B cell (primary cell): ENCODE measurements at regions not wholly inside any gene's neighbourhood (a gene's known extent, or its start where the extent isn't known, plus 50 kb on each side); places are given as distances from the start of the nearest gene placed in this dataset.

ENCODE experiments used
- ATAC-seq: fragments of 200-7000 bp; cut with Tn5 transposase; one replicate; pipeline ENCODE4 v1.10.0; 2021; ENCODE audit warnings: low read depth, mild to moderate bottlenecking, moderate number of reproducible peaks, moderate library complexity
- CTCF ChIA-PET: fragments of 350-600 bp; sonication (Branson Sonifier 250); formaldehyde crosslinking; loops from one replicate; lab custom pipeline; 2021; ENCODE audit warnings: antibody characterized with exemption, inconsistent platforms; lab: Charles Lee
- POLR2A ChIA-PET: fragments of 350-600 bp; sonication (Branson Sonifier 250); formaldehyde crosslinking; loops from one replicate; lab custom pipeline; 2021; ENCODE audit warnings: antibody characterized with exemption; lab: Charles Lee
- DNase-seq: peaks from one replicate; pipeline ENCODE4 v3.0.0; 2013
- H2AFZ ChIP-seq: 2 replicates; pipeline ENCODE4 v1.6.1; 2012; ENCODE audit warnings: mild to moderate bottlenecking, low read depth, low read length; ENCODE audit not compliant: insufficient read depth, poor library complexity, severe bottlenecking
- H3K27ac ChIP-seq, 2 donors: 1 replicate in 1 of 2; 2 replicates in 1 of 2; pipeline ENCODE4 v1.5.1; 2012 to 2013; ENCODE audit warnings: low read length in 2 of 2, mild to moderate bottlenecking in 2 of 2, moderate library complexity in 1 of 2
- H3K27me3 ChIP-seq, 4 experiments: fragments of 200-600 bp in 1 of 4; sonication (generic) in 1 of 4; replicated peaks in 1 of 4; 1 replicate in 2 of 4; 2 replicates in 2 of 4; pipeline versions ENCODE4 v1.6.1 to v1.7.0; 2013 to 2016; ENCODE audit warnings: low read length in 3 of 4, mild to moderate bottlenecking in 2 of 4, mixed read lengths in 1 of 4, moderate library complexity in 1 of 4; ENCODE audit not compliant: insufficient read depth in 4 of 4, control insufficient read depth in 3 of 4; ENCODE audit errors: control extremely low read depth in 1 of 4
- H3K36me3 ChIP-seq, 2 experiments: replicated peaks in 1 of 2; 1 replicate in 1 of 2; 2 replicates in 1 of 2; pipeline versions ENCODE4 v1.6.1 to v1.7.1; 2013; ENCODE audit warnings: low read length in 1 of 2; ENCODE audit not compliant: insufficient read depth in 2 of 2, control insufficient read depth in 1 of 2; ENCODE audit errors: control extremely low read depth in 1 of 2, extremely low read depth in 1 of 2
- H3K4me1 ChIP-seq, 2 donors: fragments of 200-600 bp in 1 of 2; sonication (generic) in 1 of 2; 1 replicate in 1 of 2; 2 replicates in 1 of 2; pipeline versions ENCODE4 v1.5.1 to v1.6.1; 2013 to 2017; ENCODE audit warnings: low read length in 2 of 2; ENCODE audit not compliant: control insufficient read depth in 2 of 2, insufficient read depth in 2 of 2
- H3K4me2 ChIP-seq: replicated peaks from 2 replicates; pipeline ENCODE3; 2012; ENCODE audit warnings: mild to moderate bottlenecking, low read depth, low read length; ENCODE audit not compliant: poor library complexity, severe bottlenecking
- H3K4me3 ChIP-seq, 5 experiments: fragments of 200-600 bp in 1 of 5; sonication (generic) in 1 of 5; 1 replicate in 3 of 5; 2 replicates in 2 of 5; pipeline versions ENCODE4 v1.5.1 to v1.7.0; 2011 to 2016; ENCODE audit warnings: low read length in 4 of 5, mild to moderate bottlenecking in 4 of 5, low read depth in 2 of 5, control low read depth in 1 of 5, moderate library complexity in 1 of 5; ENCODE audit not compliant: insufficient read depth in 1 of 5; ENCODE audit errors: control extremely low read depth in 1 of 5, extremely low read depth in 1 of 5
- H3K79me2 ChIP-seq: fragments of 200-600 bp; sonication (generic); one replicate; pipeline ENCODE4 v1.6.0; 2016; ENCODE audit warnings: low read length; ENCODE audit not compliant: control insufficient read depth, insufficient read depth
- H3K9ac ChIP-seq: fragments of 200-600 bp; sonication (generic); 2 replicates; pipeline ENCODE4 v1.6.1; 2017; ENCODE audit warnings: mild to moderate bottlenecking, low read length, moderate library complexity
- H3K9me3 ChIP-seq, 3 donors: one replicate each; pipeline versions ENCODE4 v1.6.1 to v1.7.1; 2013; ENCODE audit warnings: low read length in 2 of 3; ENCODE audit not compliant: control insufficient read depth in 2 of 3, insufficient read depth in 1 of 3; ENCODE audit errors: control extremely low read depth in 1 of 3
- H4K20me1 ChIP-seq: 2 replicates; pipeline ENCODE4 v1.6.0; 2012; ENCODE audit warnings: mild to moderate bottlenecking, low read length; ENCODE audit not compliant: insufficient read depth, control insufficient read depth, poor library complexity, severe bottlenecking
- H3K27ac Mint-ChIP-seq: one replicate; pipeline ENCODE4 v1.8.0; 2021; ENCODE audit warnings: mixed read lengths
- H3K27me3 Mint-ChIP-seq: one replicate; pipeline ENCODE4 v1.8.0; 2021; ENCODE audit warnings: mixed read lengths
- H3K4me1 Mint-ChIP-seq: one replicate; pipeline ENCODE4 v1.8.0; 2021; ENCODE audit warnings: mixed read lengths
- H3K4me3 Mint-ChIP-seq: one replicate; pipeline ENCODE4 v1.8.0; 2021; ENCODE audit warnings: mixed read lengths
- H3K9me3 Mint-ChIP-seq: one replicate; pipeline ENCODE4 v1.8.0; 2022; ENCODE audit warnings: mixed read lengths; ENCODE audit not compliant: insufficient read depth
- CTCF ChIP-seq: fragments of 200-600 bp; IDR thresholded peaks from one replicate; pipeline ENCODE4 v1.8.0; 2022; ENCODE audit warnings: antibody characterized with exemption, mild to moderate bottlenecking
- EZH2 ChIP-seq: IDR thresholded peaks from 2 replicates; pipeline ENCODE4 v1.6.1; 2012; ENCODE audit warnings: borderline replicate concordance, low read depth, mild to moderate bottlenecking, moderate library complexity, low read length; ENCODE audit not compliant: insufficient read depth, poor library complexity, severe bottlenecking
- WGBS: methylation state at CpG from one replicate; pipeline ENCODE4 v1.1.5; 2013; ENCODE audit warnings: missing lambda C conversion rate; ENCODE audit not compliant: insufficient coverage; 5-methylcytosine and 5-hydroxymethylcytosine counted together
- intact Hi-C: fragments of 100-400 bp; cut with micrococcal nuclease; formaldehyde crosslinking; loops from one replicate; pipeline ENCODE4 v1.10.0; 2022

DNA sequence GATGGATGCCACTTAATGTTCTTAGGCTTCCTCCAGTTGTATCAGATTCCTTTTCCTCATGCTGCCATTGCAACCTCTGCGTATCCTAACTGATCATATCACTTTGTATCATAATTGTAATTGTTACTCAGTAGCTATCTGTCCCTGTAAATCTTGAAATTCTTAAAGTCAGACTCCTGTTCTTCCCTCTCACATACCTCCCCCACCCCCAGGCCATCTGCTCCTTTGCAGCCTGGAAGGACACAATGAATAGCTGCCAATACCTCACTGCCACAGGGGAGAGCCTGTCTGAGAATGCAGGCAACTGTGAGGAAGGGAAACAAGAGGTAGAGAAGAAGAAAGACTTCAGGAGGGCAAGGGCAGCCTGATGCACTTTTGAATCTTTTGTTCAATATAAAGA, 228.5 kb downstream of the ENC1 start:
- no peaks in the 10 kb centered on the region for H3K9me3 ChIP-seq
- H3K36me3 ChIP-seq = no peaks in the 10 kb centered on the region
- H2AFZ ChIP-seq = no peak overlapping the region
- H3K27me3 ChIP-seq = peaks cover 0 to 4% (median 0%) of the 10 kb centered on the region in 4 experiments
- no peak overlapping the region for H3K4me2 ChIP-seq
- no peaks in the 10 kb centered on the region for H3K4me1 ChIP-seq
- H3K79me2 ChIP-seq = no peaks in the 10 kb centered on the region
- no peaks in the 10 kb centered on the region for H3K4me1 Mint-ChIP-seq
- no peak overlapping the region for H3K27ac ChIP-seq
- no peak overlapping the region for H3K4me3 ChIP-seq
- intact Hi-C loops = no loop called here
- H3K9me3 Mint-ChIP-seq = no peaks in the 10 kb centered on the region
- H4K20me1 ChIP-seq = no peaks in the 10 kb centered on the region
- POLR2A ChIA-PET = no interaction called here
- DNase-seq = no peak
- no peak overlapping the region for H3K9ac ChIP-seq
- H3K4me3 Mint-ChIP-seq = no peak overlapping the region
- CTCF ChIA-PET = no interaction called here
- no peak overlapping the region for H3K27ac Mint-ChIP-seq
- no peak for ATAC-seq
- peaks cover 29% of the 10 kb centered on the region for H3K27me3 Mint-ChIP-seq
- TF ChIP-seq CTCF = no peak
- TF ChIP-seq EZH2 = no peak
- WGBS = no CpG with 5 or more reads among the region's 1 CpG

DNA sequence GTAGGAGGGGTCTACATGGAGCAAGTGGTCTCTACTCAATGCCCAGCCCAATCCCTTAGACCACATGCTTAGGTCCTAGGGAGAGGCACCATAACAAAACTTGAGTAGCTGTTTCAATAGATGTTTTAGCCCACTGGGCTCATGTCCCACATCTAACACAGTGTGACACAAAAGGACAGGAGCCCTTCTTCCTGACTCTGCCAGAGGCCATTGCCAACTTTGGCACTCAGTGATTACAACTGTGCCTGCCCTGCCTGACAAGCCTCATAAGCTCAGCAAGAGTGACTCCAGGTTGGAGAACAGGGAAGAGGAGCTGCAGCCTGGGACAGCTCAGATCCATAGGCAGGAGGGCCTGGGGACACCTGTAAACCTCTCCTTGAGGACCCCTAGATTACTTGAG, 230.8 kb downstream of the ENC1 start:
- no peak overlapping the region for H3K4me3 ChIP-seq
- ChIA-PET POLR2A (no interaction called here), CTCF (interaction anchor here (0.8 kb wide), 1 partner anchor 8 kb away, joined by 3 read pairs; no protein-coding TSS in a partner anchor)
- no peak overlapping the region for H3K27ac ChIP-seq
- H3K36me3 ChIP-seq = no peaks in the 10 kb centered on the region
- H4K20me1 ChIP-seq = no peaks in the 10 kb centered on the region
- H3K9ac ChIP-seq = no peak overlapping the region
- H3K4me1 ChIP-seq = no peaks in the 10 kb centered on the region
- ATAC-seq (no peak), DNase-seq (no peak)
- intact Hi-C loops = loop anchor here (10.0 kb wide), 1 partner anchor 505 kb away; no protein-coding TSS in a partner anchor
- Mint-ChIP-seq H3K4me3 (no peak overlapping the region), H3K27ac (no peak overlapping the region), H3K9me3 (no peaks in the 10 kb centered on the region), H3K27me3 (peaks cover 25% of the 10 kb centered on the region), H3K4me1 (no peaks in the 10 kb centered on the region)
- H3K79me2 ChIP-seq = no peaks in the 10 kb centered on the region
- H3K9me3 ChIP-seq = no peaks in the 10 kb centered on the region
- TF ChIP-seq EZH2 = no peak
- TF ChIP-seq CTCF = no peak
- no peak overlapping the region for H3K4me2 ChIP-seq
- H3K27me3 ChIP-seq = peaks cover 0 to 4% (median 0%) of the 10 kb centered on the region in 4 experiments
- no peak overlapping the region for H2AFZ ChIP-seq
